HG03565 (cell line): ENCODE measurements at regions not wholly inside any gene's neighbourhood (a gene's known extent, or its start where the extent isn't known, plus 50 kb on each side); places are given as distances from the start of the nearest gene placed in this dataset.

Experiments used
- ATAC-seq: cut with Tn5 transposase; IDR thresholded peaks from one replicate; pipeline ENCODE4 v1.9.1; 2021; ENCODE audit warnings: mild to moderate bottlenecking, moderate library complexity; ENCODE audit not compliant: unreplicated experiment

- ATAC-seq, result no peak
Observed at GRCh38 chr2:20111311-20112131, 60.1 kb upstream of the LAPTM4A start.

GRCh38 chr2:20110876-20111275 is 59.4 kb upstream of the LAPTM4A start:
- ATAC-seq, result no peak

- ATAC-seq, result no peak
Observed at GRCh38 chr2:20110383-20110782, 59.0 kb upstream of the LAPTM4A start.

GRCh38 chr2:20108655-20109396 is 57.4 kb upstream of the LAPTM4A start:
- ATAC-seq, result no peak

- no peak for ATAC-seq
Observed at GRCh38 chr2:20107776-20108175, 56.3 kb upstream of the LAPTM4A start.

- ATAC-seq, result no peak
Observed at GRCh38 chr2:20107352-20107751, 55.9 kb upstream of the LAPTM4A start.

GRCh38 chr2:20106746-20107145 is 55.3 kb upstream of the LAPTM4A start:
- no peak for ATAC-seq

GRCh38 chr2:20104900-20105545 is 53.6 kb upstream of the LAPTM4A start:
- ATAC-seq, result no peak

GRCh38 chr2:20103530-20103929 is 52.1 kb upstream of the LAPTM4A start:
- ATAC-seq, result no peak
